ENCODE measurements at regions not wholly inside any gene's neighbourhood (a gene's known extent, or its start where the extent isn't known, plus 50 kb on each side); places are given as distances from the start of the nearest gene placed in this dataset.
"Not testable (repeated sequence)": the region's sequence is repeated elsewhere in the genome, so short reads cannot be mapped to it uniquely, and the experiment has no call there.

- no peak for DNase-seq (ENCODE audit: low read depth)
Measured at GRCh38 chr3:30521156-30521715, 85.2 kb upstream of the TGFBR2 start.

GRCh38 chr3:30522476-30522875, 83.9 kb upstream of the TGFBR2 start:
- no peak for DNase-seq (ENCODE audit: low read depth)

- DNase-seq (ENCODE audit: low read depth) = no peak
Measured at GRCh38 chr3:30523366-30523765, 83.0 kb upstream of the TGFBR2 start.

DNA sequence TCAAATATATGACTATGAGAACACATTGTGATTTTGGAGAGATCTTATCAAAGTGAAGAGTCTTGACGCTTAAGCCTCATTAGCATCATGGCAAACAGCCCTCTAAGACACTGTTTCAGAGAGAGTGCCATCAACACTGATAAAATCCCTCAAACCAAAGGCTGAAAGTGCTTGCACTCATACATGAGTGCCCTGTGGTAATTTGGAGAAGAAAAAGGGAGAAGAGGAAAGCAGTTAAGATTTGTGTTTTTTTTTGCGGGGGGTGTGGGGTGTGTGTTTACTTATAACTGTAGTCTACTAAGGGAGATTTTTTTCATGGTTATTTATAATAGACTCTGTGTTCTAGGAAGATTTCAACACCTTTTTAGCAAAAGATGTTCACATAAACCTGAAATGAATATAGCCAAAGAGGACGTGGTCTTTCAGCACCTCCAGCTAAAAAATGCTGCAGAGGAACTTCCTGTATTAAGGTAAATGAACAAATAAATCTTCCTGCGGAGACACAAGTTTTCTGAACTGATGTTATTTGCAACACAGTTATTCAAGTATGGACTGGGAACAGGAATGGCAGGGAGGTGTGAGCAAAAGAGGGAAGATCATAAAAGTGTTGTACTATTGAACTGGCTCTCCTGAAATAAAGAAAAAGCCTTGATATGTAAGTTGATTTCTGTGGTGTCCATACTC, 81.9 kb upstream of the TGFBR2 start:
- no peak for DNase-seq (ENCODE audit: low read depth)

GRCh38 chr3:30526031-30526430, 80.4 kb upstream of the TGFBR2 start:
- DNase-seq (ENCODE audit: low read depth) = no peak

DNA sequence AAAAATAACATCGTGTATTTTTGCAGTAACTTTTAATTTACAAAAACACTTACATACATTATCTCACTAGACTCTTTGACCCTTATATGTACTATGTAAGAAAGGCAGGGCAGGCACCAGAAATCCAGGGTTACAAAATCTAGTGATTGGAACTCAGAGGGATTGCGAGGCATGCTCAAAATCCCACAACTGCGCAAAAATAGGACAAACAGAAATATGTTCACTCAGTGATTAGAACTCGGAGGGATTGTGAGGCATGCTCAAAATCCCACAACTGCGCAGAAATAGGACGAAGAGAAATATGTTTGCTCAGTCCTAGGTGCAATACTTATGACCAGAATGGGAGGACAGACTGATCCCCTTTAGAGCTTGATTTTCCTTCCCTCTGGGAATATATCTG, 79.2 kb upstream of the TGFBR2 start:
- no peak for DNase-seq (ENCODE audit: low read depth)

DNA sequence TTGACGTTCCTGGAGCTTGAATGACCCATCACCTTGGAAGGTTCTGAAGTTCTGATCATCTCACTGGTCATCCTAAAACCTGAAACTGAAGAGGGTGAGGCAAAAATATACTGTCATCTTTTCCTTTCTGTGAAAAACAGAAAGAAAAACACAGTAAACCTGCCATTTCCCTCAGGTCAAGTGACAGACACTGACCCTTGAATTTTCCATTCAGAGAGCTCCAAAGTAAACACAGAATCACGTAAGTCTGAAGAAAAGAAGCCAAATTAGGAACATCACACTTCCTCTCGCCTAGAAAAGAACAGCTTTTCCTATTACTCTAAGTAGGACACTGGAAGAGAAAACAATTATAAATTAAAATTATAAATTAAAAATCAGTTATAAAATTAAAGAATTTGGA, 78.7 kb upstream of the TGFBR2 start:
- DNase-seq (ENCODE audit: low read depth) = no peak

DNA sequence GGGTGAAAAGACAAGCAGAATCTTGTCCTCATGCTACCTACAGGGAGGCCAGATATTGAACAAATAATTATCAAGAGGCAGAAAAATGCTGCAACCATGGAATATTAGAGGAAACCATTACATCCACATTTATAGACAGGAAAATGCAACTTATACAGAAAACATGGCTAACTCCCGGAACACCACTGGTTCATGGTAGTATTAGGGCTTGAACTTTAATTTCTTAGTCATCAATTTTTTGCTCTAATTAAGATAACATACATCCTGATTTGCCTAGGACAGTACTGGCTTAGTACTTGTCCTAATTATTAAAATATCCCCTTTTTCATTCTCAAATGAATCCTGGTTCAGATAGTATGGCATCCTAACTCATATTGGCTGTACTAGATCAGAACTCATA, 76.3 kb upstream of the TGFBR2 start:
- no peak for DNase-seq (ENCODE audit: low read depth)

- no peak for DNase-seq (ENCODE audit: low read depth)
Measured at GRCh38 chr3:30531017-30531570, 75.3 kb upstream of the TGFBR2 start.

DNA sequence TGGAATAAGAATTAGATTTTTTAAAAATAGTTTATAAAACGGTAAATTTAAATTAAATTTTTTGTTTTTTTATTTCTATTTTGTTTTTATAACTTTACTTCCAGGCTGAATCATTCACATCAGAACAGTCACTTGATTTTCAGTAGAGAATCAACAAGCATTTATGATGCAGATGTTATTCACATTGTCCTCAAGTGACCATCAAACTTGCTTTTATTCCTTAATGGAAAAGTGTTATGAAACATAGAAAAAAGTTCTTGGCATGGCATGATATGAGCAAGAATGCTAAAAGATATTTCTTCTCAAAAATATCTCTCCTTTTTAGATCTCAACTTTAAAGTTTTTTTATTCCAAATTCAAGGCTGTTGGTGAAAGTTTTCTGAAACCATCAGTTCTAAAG, 70.9 kb upstream of the TGFBR2 start:
- no peak for DNase-seq (ENCODE audit: low read depth)

- DNase-seq (ENCODE audit: low read depth) = peak; percentile 54
Measured at GRCh38 chr3:30538791-30539190, 67.6 kb upstream of the TGFBR2 start.

DNA sequence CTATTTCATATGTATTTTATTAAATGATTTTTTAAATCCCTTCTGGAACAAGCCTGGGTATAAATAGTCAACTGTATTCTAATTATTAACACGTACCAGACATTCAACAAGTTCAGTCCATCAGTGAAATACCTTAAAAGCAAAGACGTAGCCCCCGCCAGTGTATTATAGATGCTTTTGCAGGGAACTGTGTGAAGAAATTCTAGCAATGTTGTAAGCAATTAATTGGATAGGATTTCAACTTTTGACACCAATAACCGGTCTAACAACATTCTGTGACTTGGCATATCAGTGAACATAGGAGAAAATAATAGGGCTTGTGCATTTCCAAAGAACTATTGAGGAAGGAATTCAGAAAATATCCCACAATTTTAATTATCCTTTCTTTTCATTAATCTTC, 67.2 kb upstream of the TGFBR2 start:
- DNase-seq (ENCODE audit: low read depth) = no peak

- DNase-seq (ENCODE audit: low read depth) = peak; percentile 35
Measured at GRCh38 chr3:30539772-30540171, 66.6 kb upstream of the TGFBR2 start.

- not testable (repeated sequence) for DNase-seq (ENCODE audit: low read depth)
Measured at GRCh38 chr3:30541156-30541555, 65.2 kb upstream of the TGFBR2 start.

DNA sequence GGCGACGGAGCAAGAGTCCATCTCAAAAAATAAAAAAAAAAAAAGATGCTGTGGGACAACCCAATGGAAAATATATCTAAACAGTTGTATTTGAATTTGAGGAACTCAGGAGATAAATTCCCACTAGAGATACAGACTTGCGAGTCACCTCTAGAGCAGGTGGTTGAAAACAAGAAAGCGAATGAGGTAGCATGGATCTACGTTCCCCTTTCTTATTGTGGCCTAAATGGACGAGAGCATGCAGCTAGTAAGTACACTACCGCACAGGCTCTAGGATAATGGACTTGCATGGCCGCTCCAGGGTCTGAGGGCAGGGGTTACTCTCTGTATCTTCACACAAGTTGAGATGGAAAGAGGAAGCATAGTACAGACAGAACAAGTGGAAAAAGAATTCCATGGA, 63.5 kb upstream of the TGFBR2 start:
- no peak for DNase-seq (ENCODE audit: low read depth)

DNA sequence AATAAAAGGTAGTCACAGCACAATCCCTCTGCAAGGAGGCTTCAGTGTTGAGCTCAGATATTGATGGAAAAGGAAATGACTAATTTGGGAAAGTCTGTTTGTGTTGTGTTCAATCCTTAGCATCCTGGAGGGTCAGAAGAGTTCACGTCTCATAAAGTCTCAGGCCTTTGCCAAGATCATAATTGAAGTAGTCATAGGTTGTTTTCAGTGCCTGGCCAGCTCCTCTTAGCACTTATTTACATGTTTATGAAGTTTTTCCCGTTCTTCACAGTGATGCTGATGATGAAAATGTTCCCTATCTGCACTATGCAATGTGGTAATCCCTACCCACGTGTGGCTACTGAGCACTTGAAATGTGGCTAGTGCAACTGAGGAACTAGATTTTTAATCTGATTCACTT, 61.6 kb upstream of the TGFBR2 start:
- peak; percentile 71 for DNase-seq (ENCODE audit: low read depth)

DNA sequence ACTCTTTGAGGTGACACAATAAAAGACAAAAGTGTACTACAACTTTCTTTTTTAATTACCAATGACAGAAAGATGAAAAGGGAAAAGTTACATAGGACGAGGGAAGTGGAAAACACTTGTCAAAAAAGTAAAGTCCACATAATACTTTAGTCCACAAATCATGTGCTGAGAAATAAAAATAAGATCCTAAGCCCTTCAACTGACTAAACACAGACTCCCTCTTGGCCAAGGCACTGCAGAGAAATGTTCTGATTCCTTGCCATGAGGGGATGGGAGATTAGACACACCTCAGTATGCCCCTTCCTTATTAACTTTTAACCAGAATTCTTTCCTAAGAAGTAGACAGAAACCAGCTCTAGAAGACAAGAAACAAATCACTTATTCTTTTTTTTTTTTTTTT, 59.5 kb upstream of the TGFBR2 start:
- no peak for DNase-seq (ENCODE audit: low read depth)

DNA sequence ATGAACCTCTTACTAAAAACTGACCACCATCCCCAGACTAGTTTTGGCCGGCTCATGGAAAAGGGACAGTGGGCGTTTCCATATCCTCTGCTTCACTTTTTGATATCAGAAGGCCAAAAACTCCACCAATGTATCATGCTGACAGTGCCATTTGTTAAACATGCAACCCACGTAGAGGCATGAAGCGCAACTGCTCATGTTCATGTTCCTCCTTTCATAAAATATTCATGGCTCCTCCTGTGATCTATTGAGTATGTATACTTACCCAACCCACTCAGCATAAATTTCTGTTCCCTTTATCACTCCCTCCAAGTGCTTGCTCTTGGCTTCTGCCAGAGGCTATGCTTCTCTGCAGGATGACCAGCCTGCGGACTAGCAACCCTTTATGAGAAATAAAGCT, 58.7 kb upstream of the TGFBR2 start:
- no peak for DNase-seq (ENCODE audit: low read depth)

DNA sequence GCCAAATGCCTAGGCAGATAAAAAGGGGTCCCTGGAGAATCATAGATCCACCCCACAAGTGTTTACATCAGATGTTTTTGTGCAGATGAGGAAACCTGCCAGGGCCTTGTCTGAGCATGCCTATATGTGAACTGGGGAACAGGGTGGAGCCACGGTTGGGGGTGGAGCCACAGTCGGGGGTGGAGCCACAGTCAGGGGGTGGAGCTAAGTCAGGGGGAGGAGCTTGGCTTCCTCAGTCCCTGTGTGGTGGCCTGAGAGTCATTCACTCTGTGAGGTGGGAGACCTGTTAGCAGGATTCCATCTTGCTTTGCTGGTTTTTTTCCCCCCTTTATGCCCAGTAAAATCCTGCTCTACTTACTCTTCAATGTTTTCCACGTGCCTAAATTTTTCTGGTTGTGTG, 57.8 kb upstream of the TGFBR2 start:
- peak; percentile 20 for DNase-seq (ENCODE audit: low read depth)

DNA sequence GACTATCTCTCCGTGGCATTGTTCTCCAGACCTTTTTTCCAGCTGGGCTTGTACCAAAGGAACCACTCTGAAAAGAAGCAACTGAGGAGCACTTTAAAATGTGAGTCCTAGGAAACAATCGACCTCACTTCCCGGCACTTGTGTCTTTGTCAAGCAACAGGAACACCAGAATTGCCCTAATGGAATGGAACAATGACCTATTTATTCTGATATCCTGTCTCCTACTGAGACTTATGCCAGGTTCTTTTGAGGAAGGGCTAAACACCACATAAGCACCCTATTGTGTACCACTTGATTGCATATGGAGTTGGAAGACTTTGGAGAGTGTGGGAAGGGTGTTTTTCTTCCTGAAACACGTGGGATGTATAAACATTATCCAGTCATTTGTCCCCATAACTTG, 56.8 kb upstream of the TGFBR2 start:
- DNase-seq (ENCODE audit: low read depth) = no peak

DNA sequence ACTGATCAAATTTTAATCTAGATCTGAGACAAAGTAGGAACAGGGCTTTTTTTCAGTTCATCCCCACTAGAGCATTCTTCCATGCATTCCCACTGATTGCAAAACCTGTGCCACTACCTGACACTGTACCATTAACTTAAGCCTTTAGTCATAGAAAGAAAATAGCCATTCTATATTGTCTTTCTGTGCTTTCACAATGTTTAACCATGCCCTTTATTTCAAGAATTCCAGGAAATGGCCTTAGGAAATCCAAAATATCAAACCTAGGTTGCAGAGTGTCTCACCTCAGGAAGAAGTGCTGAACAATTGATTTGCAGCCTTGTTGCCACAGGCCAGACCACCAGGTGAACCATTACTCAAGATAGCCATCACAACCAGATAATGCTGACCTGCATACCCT, 56.2 kb upstream of the TGFBR2 start:
- no peak for DNase-seq (ENCODE audit: low read depth)

DNA sequence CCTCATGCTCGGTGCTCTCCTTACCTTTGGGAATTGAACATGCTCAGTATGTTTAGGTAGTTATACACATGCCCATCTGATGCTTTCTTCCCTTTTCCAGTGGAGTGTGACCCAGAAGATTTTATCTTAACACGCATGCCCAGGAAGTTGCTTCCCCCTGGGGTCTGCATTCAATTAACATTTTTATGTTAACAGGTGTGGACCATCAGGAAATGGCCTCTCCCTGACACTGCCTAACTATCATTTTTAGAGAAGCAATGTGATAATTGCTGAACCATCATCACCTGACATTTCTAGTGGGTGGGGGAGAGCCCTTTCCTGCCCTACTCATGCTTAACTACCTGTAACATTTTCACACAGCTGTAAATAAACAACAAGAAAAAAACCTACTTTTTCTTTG, 55.1 kb upstream of the TGFBR2 start:
- DNase-seq (ENCODE audit: low read depth) = no peak

DNA sequence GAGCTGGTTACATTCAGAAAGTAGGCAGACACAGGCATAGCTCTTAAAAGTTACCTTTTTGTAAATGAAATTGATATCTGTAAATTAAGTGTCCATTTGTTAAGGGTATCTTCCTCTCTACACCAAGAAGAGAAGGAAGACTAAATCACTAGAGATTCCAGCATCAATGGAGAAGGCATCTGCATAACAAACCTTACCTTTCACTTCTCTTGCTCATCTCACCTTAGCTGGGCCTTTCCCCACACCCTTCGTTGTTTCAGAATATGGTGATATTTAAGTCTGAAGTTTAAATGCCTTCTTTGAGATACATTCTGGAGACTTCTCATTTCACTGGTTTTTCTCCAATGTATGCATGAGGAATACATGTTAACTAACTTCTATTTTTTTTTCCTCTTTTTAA, 54.5 kb upstream of the TGFBR2 start:
- DNase-seq (ENCODE audit: low read depth) = no peak

Measured in Daoy (cell line).